Naive thymus-derived CD4-positive, alpha-beta T cell (primary cell): ENCODE measurements at regions not wholly inside any gene's neighbourhood (a gene's known extent, or its start where the extent isn't known, plus 50 kb on each side); places are given as distances from the start of the nearest gene placed in this dataset.

Experiments used
- ATAC-seq: fragments of 150-1000 bp; cut with Tn5 transposase; 2 replicates; pipeline ENCODE4 v1.10.0; 2021; ENCODE audit warnings: mild to moderate bottlenecking, moderate library complexity
- CTCF ChIA-PET: fragments of 350-600 bp; sonication (Branson Sonifier 250); formaldehyde crosslinking; loops from one replicate; lab custom pipeline; 2021; ENCODE audit warnings: antibody characterized with exemption; lab: Charles Lee
- POLR2A ChIA-PET: fragments of 350-600 bp; sonication (Branson Sonifier 250); formaldehyde crosslinking; loops from one replicate; lab custom pipeline; 2021; ENCODE audit warnings: antibody characterized with exemption, inconsistent platforms; lab: Charles Lee
- DNase-seq, 9 donors: peaks; one replicate each; pipeline versions ENCODE4 v3.0.0 to v3.0.0-alpha.2; 2020 to 2022; ENCODE audit warnings: mixed read lengths in 1 of 9
- H3K27ac ChIP-seq: one replicate; pipeline ENCODE4 v1.7.0; 2013; ENCODE audit warnings: mild to moderate bottlenecking, low read depth, low read length, moderate library complexity
- H3K27me3 ChIP-seq, 2 donors: one replicate each; pipeline ENCODE4 v1.7.0; 2013; ENCODE audit warnings: low read length in 2 of 2, mild to moderate bottlenecking in 2 of 2, moderate library complexity in 2 of 2; ENCODE audit not compliant: control insufficient read depth in 2 of 2, insufficient read depth in 2 of 2
- H3K36me3 ChIP-seq, 3 experiments: 1 replicate in 2 of 3; 2 replicates in 1 of 3; pipeline ENCODE4 v1.7.0; 2013; ENCODE audit warnings: low read length in 3 of 3, mild to moderate bottlenecking in 3 of 3, moderate library complexity in 1 of 3; ENCODE audit not compliant: insufficient read depth in 3 of 3, control insufficient read depth in 2 of 3
- H3K4me1 ChIP-seq, 2 donors: one replicate each; pipeline ENCODE4 v1.7.0; 2013; ENCODE audit warnings: low read length in 2 of 2, mild to moderate bottlenecking in 2 of 2, moderate library complexity in 1 of 2; ENCODE audit not compliant: control insufficient read depth in 2 of 2, insufficient read depth in 2 of 2
- H3K4me3 ChIP-seq: 2 replicates; pipeline ENCODE4 v1.7.0; 2013; ENCODE audit warnings: mild to moderate bottlenecking, low read length
- H3K9me3 ChIP-seq, 3 experiments: 1 replicate in 2 of 3; 2 replicates in 1 of 3; pipeline ENCODE4 v1.7.0; 2013; ENCODE audit warnings: low read length in 3 of 3; ENCODE audit not compliant: control insufficient read depth in 2 of 3
- H3K27ac Mint-ChIP-seq, 9 donors: one replicate each; pipeline ENCODE4 v1.8.0; 2020 to 2022; ENCODE audit warnings: mixed read lengths in 9 of 9, mild to moderate bottlenecking in 8 of 9, moderate library complexity in 5 of 9, inconsistent platforms in 2 of 9
- H3K27me3 Mint-ChIP-seq, 5 donors: one replicate each; pipeline ENCODE4 v1.8.0; 2021 to 2022; ENCODE audit warnings: mixed read lengths in 5 of 5, mild to moderate bottlenecking in 1 of 5
- H3K36me3 Mint-ChIP-seq, 5 donors: one replicate each; pipeline ENCODE4 v1.8.0; 2020 to 2022; ENCODE audit warnings: mixed read lengths in 5 of 5, mild to moderate bottlenecking in 3 of 5, inconsistent platforms in 1 of 5
- H3K4me1 Mint-ChIP-seq, 7 donors: one replicate each; pipeline ENCODE4 v1.8.0; 2020 to 2022; ENCODE audit warnings: mixed read lengths in 7 of 7, mild to moderate bottlenecking in 3 of 7, inconsistent platforms in 1 of 7
- H3K4me3 Mint-ChIP-seq, 10 donors: one replicate each; pipeline ENCODE4 v1.8.0; 2020 to 2022; ENCODE audit warnings: mild to moderate bottlenecking in 10 of 10, mixed read lengths in 10 of 10, moderate library complexity in 6 of 10, inconsistent platforms in 2 of 10
- H3K9me3 Mint-ChIP-seq, 11 donors: one replicate each; pipeline ENCODE4 v1.8.0; 2020 to 2022; ENCODE audit warnings: mixed read lengths in 11 of 11, mild to moderate bottlenecking in 4 of 11, inconsistent platforms in 1 of 11, moderate library complexity in 1 of 11
- intact Hi-C, 2 donors: fragments of 100-400 bp; cut with micrococcal nuclease; formaldehyde crosslinking; loops; one replicate each; pipeline ENCODE4 v1.15.1; 2023

- Histone ChIP-seq H3K27me3 (no peaks in the 10 kb centered on the region), H3K4me1 (no peaks in the 10 kb centered on the region), H3K36me3 (no peaks in the 10 kb centered on the region), H3K9me3 (no peaks in the 10 kb centered on the region), H3K4me3 (no peak overlapping the region), H3K27ac (no peak overlapping the region)
- ATAC-seq (no peak), DNase-seq (no peak)
- intact Hi-C loops: no loop called here
- no peak overlapping the region for H3K27ac Mint-ChIP-seq
- H3K27me3 Mint-ChIP-seq: no peaks in the 10 kb centered on the region
- H3K4me3 Mint-ChIP-seq: no peak overlapping the region
- H3K36me3 Mint-ChIP-seq: no peaks in the 10 kb centered on the region
- CTCF ChIA-PET: no interaction called here
- POLR2A ChIA-PET: no interaction called here
- peaks cover 0 to 2% (median 0%) of the 10 kb centered on the region in 7 donors for H3K4me1 Mint-ChIP-seq
- peaks cover 0 to 12% (median 0%) of the 10 kb centered on the region in 11 donors for H3K9me3 Mint-ChIP-seq
Measured at GRCh38 chr1:187257476-187257875, 428.7 kb downstream of the PLA2G4A start.

DNA sequence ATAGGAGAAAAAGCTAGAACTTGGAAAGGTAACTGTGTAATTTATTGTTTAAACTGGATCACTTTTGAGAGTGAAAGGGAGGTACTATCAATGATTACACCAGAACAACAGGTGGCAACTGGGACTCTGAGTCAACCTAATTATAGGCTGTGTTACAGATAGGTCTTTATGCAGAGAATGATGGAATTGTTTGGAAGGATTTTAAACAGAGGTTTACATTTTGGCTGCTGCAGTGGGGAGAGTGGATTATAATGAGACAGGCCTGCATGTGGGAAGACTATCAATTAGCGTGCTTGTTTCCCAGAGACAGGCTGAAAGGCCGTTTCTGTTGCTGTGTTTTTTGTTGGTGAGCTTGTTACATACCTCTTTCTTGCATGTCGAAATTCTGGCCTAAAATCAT is 432.9 kb downstream of the PLA2G4A start:
- ChIA-PET CTCF (no interaction called here), POLR2A (no interaction called here)
- Histone ChIP-seq H3K27me3 (no peaks in the 10 kb centered on the region), H3K4me3 (no peak overlapping the region), H3K36me3 (no peaks in the 10 kb centered on the region), H3K9me3 (no peaks in the 10 kb centered on the region), H3K4me1 (no peaks in the 10 kb centered on the region), H3K27ac (no peak overlapping the region)
- intact Hi-C loops: no loop called here
- Mint-ChIP-seq H3K27me3 (no peaks in the 10 kb centered on the region), H3K9me3 (peaks cover 0 to 4% (median 0%) of the 10 kb centered on the region in 11 donors), H3K4me3 (no peak overlapping the region), H3K27ac (no peak overlapping the region), H3K36me3 (no peaks in the 10 kb centered on the region), H3K4me1 (peaks cover 0 to 2% (median 0%) of the 10 kb centered on the region in 7 donors)
- no peak for DNase-seq
- no peak for ATAC-seq

GRCh38 chr1:187262731-187263130 is 434.0 kb downstream of the PLA2G4A start:
- H3K27ac Mint-ChIP-seq: no peak overlapping the region

DNA sequence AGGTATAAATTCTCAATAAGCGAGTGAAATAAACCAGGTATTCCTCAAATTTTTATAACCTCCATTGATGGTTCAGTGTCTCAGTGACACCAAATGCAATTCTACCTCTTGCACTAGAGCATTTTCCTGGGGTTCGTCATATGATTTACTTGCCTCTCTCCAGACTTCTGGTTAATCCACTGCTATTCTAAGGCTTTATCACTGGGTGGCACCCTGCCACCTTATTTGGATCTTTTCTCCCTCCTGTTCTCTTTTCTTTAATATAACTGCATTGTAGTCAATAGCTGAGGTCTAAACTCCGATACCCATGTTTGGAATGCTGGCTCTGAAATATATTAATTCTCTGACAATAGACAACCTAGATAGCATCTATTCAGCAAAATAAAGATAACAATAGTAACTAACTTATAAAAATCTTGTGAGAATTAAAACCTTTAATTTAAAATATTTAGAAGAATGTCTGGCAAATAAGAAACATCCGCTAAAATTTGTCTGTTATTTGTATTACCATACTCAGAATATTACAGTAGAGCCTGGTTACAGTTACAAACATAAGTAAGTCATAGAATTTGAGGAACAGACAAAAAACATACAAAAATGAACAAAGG is 436.4 kb downstream of the PLA2G4A start:
- no peaks in the 10 kb centered on the region for H3K27me3 Mint-ChIP-seq
- peaks cover 0 to 3% (median 0%) of the 10 kb centered on the region in 11 donors for H3K9me3 Mint-ChIP-seq
- peaks cover 0 to 2% (median 0%) of the 10 kb centered on the region in 7 donors for H3K4me1 Mint-ChIP-seq
- Histone ChIP-seq H3K36me3 (no peaks in the 10 kb centered on the region), H3K27ac (no peak overlapping the region), H3K9me3 (peaks cover 0 to under 1% (median 0%) of the 10 kb centered on the region in 3 experiments), H3K4me1 (no peaks in the 10 kb centered on the region), H3K4me3 (no peak overlapping the region), H3K27me3 (no peaks in the 10 kb centered on the region)
- H3K27ac Mint-ChIP-seq: no peak overlapping the region
- intact Hi-C loops: no loop called here
- H3K36me3 Mint-ChIP-seq: no peaks in the 10 kb centered on the region
- H3K4me3 Mint-ChIP-seq: no peak overlapping the region
- ChIA-PET CTCF (no interaction called here), POLR2A (no interaction called here)
- DNase-seq (no peak), ATAC-seq (no peak)

More at GRCh38 chr1:187262731-187263130, 434.0 kb downstream of the PLA2G4A start:
- H3K36me3 Mint-ChIP-seq: no peaks in the 10 kb centered on the region
- peaks cover 0 to 4% (median 0%) of the 10 kb centered on the region in 11 donors for H3K9me3 Mint-ChIP-seq
- intact Hi-C loops: no loop called here
- Histone ChIP-seq H3K4me1 (no peaks in the 10 kb centered on the region), H3K9me3 (no peaks in the 10 kb centered on the region), H3K4me3 (no peak overlapping the region), H3K27me3 (no peaks in the 10 kb centered on the region), H3K27ac (no peak overlapping the region), H3K36me3 (no peaks in the 10 kb centered on the region)
- no peaks in the 10 kb centered on the region for H3K27me3 Mint-ChIP-seq
- ATAC-seq: no peak
- H3K4me3 Mint-ChIP-seq: no peak overlapping the region
- CTCF ChIA-PET: no interaction called here
- DNase-seq: no peak
- POLR2A ChIA-PET: no interaction called here
- H3K4me1 Mint-ChIP-seq: peaks cover 0 to 2% (median 0%) of the 10 kb centered on the region in 7 donors

GRCh38 chr1:187266051-187266450 is 437.3 kb downstream of the PLA2G4A start:
- Mint-ChIP-seq H3K27me3 (no peaks in the 10 kb centered on the region), H3K4me1 (no peaks in the 10 kb centered on the region), H3K27ac (no peak overlapping the region), H3K36me3 (no peaks in the 10 kb centered on the region), H3K9me3 (peaks cover 0 to 2% (median 0%) of the 10 kb centered on the region in 11 donors), H3K4me3 (no peak overlapping the region)
- CTCF ChIA-PET: no interaction called here
- POLR2A ChIA-PET: interaction anchor here (0.5 kb wide), 1 partner anchor 75 kb away, joined by 3 read pairs; no protein-coding TSS in a partner anchor
- DNase-seq (no peak), ATAC-seq (no peak)
- no peak overlapping the region for H3K27ac ChIP-seq
- no peaks in the 10 kb centered on the region for H3K36me3 ChIP-seq
- no peak overlapping the region for H3K4me3 ChIP-seq
- intact Hi-C loops: no loop called here
- peaks cover 0 to 4% (median 0%) of the 10 kb centered on the region in 3 experiments for H3K9me3 ChIP-seq
- H3K27me3 ChIP-seq: no peaks in the 10 kb centered on the region
- H3K4me1 ChIP-seq: no peaks in the 10 kb centered on the region

DNA sequence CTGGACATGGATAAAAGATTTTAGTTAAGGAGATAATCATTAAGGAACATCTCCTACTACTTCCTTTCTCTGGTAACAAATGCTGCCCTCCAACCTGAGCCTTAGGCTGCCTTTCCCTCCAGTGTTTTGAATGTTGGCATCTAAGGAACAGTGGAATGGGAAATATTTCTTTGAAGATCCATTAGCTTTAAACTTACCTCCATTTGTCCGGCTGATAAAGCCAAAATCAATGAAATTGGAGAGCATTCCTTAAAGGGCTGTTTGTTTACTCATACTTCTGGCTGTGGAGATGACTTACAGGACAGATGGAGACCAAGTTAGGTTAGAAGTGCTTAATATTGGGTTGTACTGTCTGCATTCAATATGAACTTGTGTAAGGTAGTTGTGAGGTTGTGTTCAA is 439.1 kb downstream of the PLA2G4A start:
- no peak for ATAC-seq
- DNase-seq: no peak
- peaks cover 0 to 2% (median 0%) of the 10 kb centered on the region in 11 donors for H3K9me3 Mint-ChIP-seq
- H3K27me3 ChIP-seq: no peaks in the 10 kb centered on the region
- ChIA-PET CTCF (no interaction called here), POLR2A (no interaction called here)
- H3K4me1 ChIP-seq: no peaks in the 10 kb centered on the region
- H3K36me3 ChIP-seq: no peaks in the 10 kb centered on the region
- no peaks in the 10 kb centered on the region for H3K36me3 Mint-ChIP-seq
- intact Hi-C loops: no loop called here
- no peak overlapping the region for H3K4me3 Mint-ChIP-seq
- no peaks in the 10 kb centered on the region for H3K4me1 Mint-ChIP-seq
- no peak overlapping the region for H3K4me3 ChIP-seq
- H3K27ac ChIP-seq: no peak overlapping the region
- no peaks in the 10 kb centered on the region for H3K27me3 Mint-ChIP-seq
- H3K9me3 ChIP-seq: peaks cover 0 to 4% (median 0%) of the 10 kb centered on the region in 3 experiments
- no peak overlapping the region for H3K27ac Mint-ChIP-seq

GRCh38 chr1:187270256-187270655 is 441.5 kb downstream of the PLA2G4A start:
- no peaks in the 10 kb centered on the region for H3K4me1 ChIP-seq
- H3K27me3 ChIP-seq: no peaks in the 10 kb centered on the region
- no peak overlapping the region for H3K4me3 ChIP-seq
- H3K27ac ChIP-seq: no peak overlapping the region
- intact Hi-C loops: no loop called here
- no peaks in the 10 kb centered on the region for H3K36me3 Mint-ChIP-seq
- H3K9me3 ChIP-seq: peaks cover 0 to 4% (median 0%) of the 10 kb centered on the region in 3 experiments
- H3K9me3 Mint-ChIP-seq: peaks cover 0 to 2% (median 0%) of the 10 kb centered on the region in 11 donors
- ChIA-PET CTCF (no interaction called here), POLR2A (no interaction called here)
- H3K4me3 Mint-ChIP-seq: no peak overlapping the region
- peaks cover 0 to 10% (median 4%) of the 10 kb centered on the region in 7 donors for H3K4me1 Mint-ChIP-seq
- ATAC-seq (no peak), DNase-seq (no peak)
- H3K36me3 ChIP-seq: no peaks in the 10 kb centered on the region
- no peak overlapping the region for H3K27ac Mint-ChIP-seq
- no peaks in the 10 kb centered on the region for H3K27me3 Mint-ChIP-seq
